Astrocyte (in vitro differentiated cells and primary cell): ENCODE measurements at regions not wholly inside any gene's neighbourhood (a gene's known extent, or its start where the extent isn't known, plus 50 kb on each side); places are given as distances from the start of the nearest gene placed in this dataset.

Experiments
- CTCF ChIP-seq: IDR thresholded peaks from 2 replicates; pipeline ENCODE4 v1.5.1; 2011; ENCODE audit warnings: low read depth, mild to moderate bottlenecking, inconsistent platforms, low read length, moderate library complexity; ENCODE audit not compliant: insufficient read depth
- EZH2 ChIP-seq: IDR thresholded peaks from 2 replicates; pipeline ENCODE4 v1.6.1; 2012; ENCODE audit warnings: mild to moderate bottlenecking, low read length, inconsistent platforms; ENCODE audit not compliant: insufficient read depth

GRCh38 chr12:98274430-98275130, 240.8 kb upstream of the TMPO start:
- TF ChIP-seq CTCF (no peak), EZH2 (no peak)
